Adrenal gland (tissue), 5 donors: ENCODE measurements at regions not wholly inside any gene's neighbourhood (a gene's known extent, or its start where the extent isn't known, plus 50 kb on each side); places are given as distances from the start of the nearest gene placed in this dataset.

Source experiments
- CTCF ChIP-seq, 6 experiments: fragments of 450-650 bp in 4 of 6; fragments of 200-600 bp in 2 of 6; sonication (generic) in 1 of 6; IDR thresholded peaks; 1 replicate in 5 of 6; 2 replicates in 1 of 6; pipeline versions ENCODE4 v1.5.1 to v1.8.0; 2016 to 2021; ENCODE audit warnings: antibody characterized with exemption in 6 of 6, mild to moderate bottlenecking in 2 of 6, moderate library complexity in 1 of 6
- POLR2A ChIP-seq, 2 donors: fragments of 450-650 bp; IDR thresholded peaks; one replicate each; pipeline ENCODE4 v1.6.1; 2017; ENCODE audit warnings: antibody characterized with exemption in 2 of 2, mild to moderate bottlenecking in 2 of 2, moderate library complexity in 1 of 2
- donor health status: DM: no; HTN: no; CAD: no.

GRCh38 chr10:10497245-10497644 lies 520.4 kb upstream of the CELF2 start:
- TF ChIP-seq CTCF (IDR thresholded peaks at IDR 0.05) (no peak), POLR2A (IDR thresholded peaks at IDR 0.05) (no peak)
